RWPE2 (cell line): ENCODE measurements at regions not wholly inside any gene's neighbourhood (a gene's known extent, or its start where the extent isn't known, plus 50 kb on each side); places are given as distances from the start of the nearest gene placed in this dataset.

Experiments
- ATAC-seq: fragments of 200-7000 bp; cut with Tn5 transposase; 3 replicates; pipeline ENCODE4 v1.9.1; 2021; ENCODE audit warnings: low read depth
- DNase-seq: peaks from one replicate; pipeline ENCODE4 v3.0.0-alpha.2; 2020; ENCODE audit warnings: low spot score
- H3K27ac ChIP-seq: fragments of 450-650 bp; 2 replicates; pipeline ENCODE4 v1.5.1; 2017; ENCODE audit warnings: mild to moderate bottlenecking; ENCODE audit not compliant: poor library complexity, severe bottlenecking
- H3K27me3 ChIP-seq: fragments of 250-450 bp; sonication (Bioruptor Pico); 2 replicates; pipeline ENCODE4 v1.5.1; 2021; ENCODE audit warnings: mild to moderate bottlenecking, moderate library complexity; ENCODE audit not compliant: insufficient read depth, poor library complexity, severe bottlenecking
- H3K36me3 ChIP-seq: fragments of 250-450 bp; sonication (Bioruptor Pico); 2 replicates; pipeline ENCODE4 v1.5.1; 2020; ENCODE audit warnings: low read depth, mild to moderate bottlenecking, moderate library complexity
- H3K4me1 ChIP-seq: fragments of 250-450 bp; sonication (Bioruptor Pico); 2 replicates; pipeline ENCODE4 v1.5.1; 2021; ENCODE audit warnings: mild to moderate bottlenecking, moderate library complexity; ENCODE audit not compliant: insufficient read depth, poor library complexity, severe bottlenecking
- H3K4me3 ChIP-seq: fragments of 250-450 bp; sonication (Bioruptor Pico); 2 replicates; pipeline ENCODE4 v1.5.1; 2021; ENCODE audit warnings: mild to moderate bottlenecking, moderate library complexity; ENCODE audit not compliant: severe bottlenecking
- H3K9me3 ChIP-seq: fragments of 250-450 bp; sonication (Bioruptor Pico); 2 replicates; pipeline ENCODE4 v1.5.1; 2021; ENCODE audit warnings: mild to moderate bottlenecking, moderate library complexity; ENCODE audit not compliant: severe bottlenecking
- CTCF ChIP-seq: fragments of 450-650 bp; IDR thresholded peaks from one replicate; pipeline ENCODE4 v1.5.1; 2017; ENCODE audit warnings: mild to moderate bottlenecking, moderate library complexity; ENCODE audit not compliant: poor library complexity, severe bottlenecking

DNA sequence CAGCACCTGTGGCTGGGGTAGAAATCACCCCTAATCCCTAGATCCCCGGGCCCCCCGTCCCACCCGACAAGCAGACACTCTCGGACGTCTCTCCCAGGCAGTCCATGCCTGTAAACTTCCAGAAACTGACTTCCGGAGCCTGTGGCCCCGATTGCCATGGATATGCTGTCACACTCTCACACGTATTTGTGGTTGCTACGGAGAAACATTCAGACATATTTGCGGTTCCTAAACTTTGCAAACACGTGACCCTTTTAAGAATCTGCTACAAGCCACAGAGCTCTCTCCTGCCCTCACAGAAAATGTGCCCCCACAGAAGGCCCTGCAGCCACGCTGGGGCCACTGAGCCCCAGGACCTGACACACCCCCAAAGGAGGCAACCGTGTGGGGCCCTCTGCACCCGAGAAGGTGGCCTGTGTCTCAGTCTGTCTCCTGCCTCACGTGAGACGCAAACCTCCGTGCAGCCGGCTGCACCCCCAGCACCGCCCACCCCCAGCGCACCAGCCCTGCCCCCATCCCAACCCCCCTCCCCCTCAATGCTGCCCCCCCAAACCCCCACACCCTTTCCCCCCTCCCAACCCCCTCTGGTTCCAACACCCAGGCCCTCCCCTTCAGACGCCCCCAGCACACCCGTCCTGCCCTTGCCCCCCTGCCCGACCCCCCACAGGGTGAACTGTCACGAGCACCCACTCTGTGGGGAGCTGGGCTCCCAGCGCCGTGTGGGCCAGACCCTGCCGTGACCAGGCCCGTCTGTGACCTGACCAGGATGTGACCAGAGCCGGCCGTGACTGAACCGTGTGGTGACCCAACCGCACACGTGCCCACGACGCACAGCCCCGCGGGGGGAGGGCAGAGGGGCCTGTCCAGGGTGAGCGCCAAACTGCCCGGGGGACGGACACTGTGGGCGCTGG, 66.3 kb upstream of the METRNL start:
- Histone ChIP-seq H3K9me3 (no peaks in the 10 kb centered on the region), H3K4me1 (no peaks in the 10 kb centered on the region), H3K4me3 (no peak overlapping the region), H3K36me3 (no peaks in the 10 kb centered on the region), H3K27me3 (no peaks in the 10 kb centered on the region), H3K27ac (no peak overlapping the region)
- TF ChIP-seq CTCF, result no peak
- DNase-seq (peak; percentile 71), ATAC-seq (no peak)

DNA sequence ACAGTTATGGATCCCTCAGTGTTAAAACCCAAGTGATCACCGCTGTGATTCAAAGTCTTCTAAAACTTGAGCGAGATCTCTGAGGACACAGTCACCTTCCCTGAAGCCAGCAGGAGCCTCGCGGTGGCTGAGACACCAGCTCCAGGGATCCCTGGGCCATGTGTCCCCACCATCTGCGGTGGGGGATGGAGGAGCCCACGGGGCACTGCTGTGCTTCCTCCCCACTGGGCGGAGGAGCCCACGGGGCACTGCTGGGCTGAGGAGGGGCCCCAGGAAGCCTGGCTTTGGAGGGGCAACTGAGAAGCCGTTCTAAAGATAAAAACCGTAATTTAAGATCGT, 65.7 kb upstream of the METRNL start:
- no peaks in the 10 kb centered on the region for H3K4me1 ChIP-seq
- TF ChIP-seq CTCF, result no peak
- DNase-seq (no peak), ATAC-seq (no peak)
- no peak overlapping the region for H3K27ac ChIP-seq
- no peak overlapping the region for H3K4me3 ChIP-seq
- H3K36me3 ChIP-seq, result no peaks in the 10 kb centered on the region
- no peaks in the 10 kb centered on the region for H3K9me3 ChIP-seq
- no peaks in the 10 kb centered on the region for H3K27me3 ChIP-seq

- Histone ChIP-seq H3K27me3 (no peaks in the 10 kb centered on the region), H3K9me3 (no peaks in the 10 kb centered on the region), H3K36me3 (no peaks in the 10 kb centered on the region), H3K4me3 (no peak overlapping the region), H3K4me1 (no peaks in the 10 kb centered on the region), H3K27ac (no peak overlapping the region)
- DNase-seq, result no peak
- no peak for TF ChIP-seq CTCF
- ATAC-seq, result no peak
These were observed 65.1 kb upstream of the METRNL start for GRCh38 chr17:83014297-83014696.

DNA sequence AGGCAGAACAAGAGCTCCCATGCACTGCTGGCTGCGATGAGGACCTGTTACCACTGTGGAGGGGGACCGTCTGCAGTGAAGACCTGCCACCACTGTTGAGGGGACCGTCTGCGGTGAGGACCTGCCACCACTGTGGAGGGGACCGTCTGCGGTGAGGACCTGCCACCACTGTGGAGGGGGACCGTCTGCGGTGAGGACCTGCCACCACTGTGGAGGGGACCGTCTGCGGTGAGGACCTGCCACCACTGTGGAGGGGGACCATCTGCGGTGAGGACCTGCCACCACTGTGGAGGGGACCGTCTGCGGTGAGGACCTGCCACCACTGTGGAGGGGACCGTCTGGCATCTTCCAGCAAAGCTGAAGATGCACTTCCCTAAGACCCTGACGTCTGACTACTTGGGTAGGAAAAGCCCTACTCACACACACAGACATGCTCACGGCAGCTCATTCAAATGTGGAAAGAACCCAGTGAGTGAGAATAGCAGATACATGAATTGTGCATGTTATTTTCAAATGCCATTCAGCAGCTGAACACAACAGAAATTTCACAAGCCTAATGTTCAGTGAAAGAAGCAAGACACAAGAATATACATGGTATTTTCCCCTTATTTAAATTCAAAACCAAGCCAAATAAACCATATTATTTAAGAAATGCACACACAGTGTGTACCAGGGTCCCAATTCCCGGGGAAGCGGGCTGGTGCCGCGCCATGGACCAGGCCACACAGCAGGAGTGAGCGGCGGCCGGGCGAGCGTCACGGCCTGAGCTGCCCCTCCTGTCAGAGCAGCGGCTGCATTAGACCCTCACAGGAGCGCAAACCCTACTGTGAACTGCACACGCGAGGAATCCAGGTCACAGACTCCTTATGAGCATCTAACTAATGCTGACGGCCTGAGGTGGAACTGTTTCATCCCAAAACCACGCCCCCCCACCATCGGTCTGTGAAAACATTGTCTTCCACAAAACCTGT, 64.2 kb upstream of the METRNL start:
- DNase-seq (peak; percentile 45), ATAC-seq (no peak)
- H3K27ac ChIP-seq, result no peak overlapping the region
- no peaks in the 10 kb centered on the region for H3K9me3 ChIP-seq
- H3K4me1 ChIP-seq, result no peaks in the 10 kb centered on the region
- H3K36me3 ChIP-seq, result no peaks in the 10 kb centered on the region
- H3K4me3 ChIP-seq, result no peak overlapping the region
- TF ChIP-seq CTCF, result no peak
- no peaks in the 10 kb centered on the region for H3K27me3 ChIP-seq
